PC-9 (cell line): ENCODE measurements at regions not wholly inside any gene's neighbourhood (a gene's known extent, or its start where the extent isn't known, plus 50 kb on each side); places are given as distances from the start of the nearest gene placed in this dataset.

Experiments
- CTCF ChIP-seq: fragments of 200-600 bp; sonication (generic); conservative IDR thresholded peaks from 2 replicates; pipeline ENCODE4 v1.6.1; 2017; ENCODE audit warnings: mixed run types, antibody characterized with exemption, mild to moderate bottlenecking, moderate library complexity
- EZH2 ChIP-seq: fragments of 200-600 bp; sonication (generic); IDR thresholded peaks from 2 replicates; pipeline ENCODE4 v1.8.0; 2017; ENCODE audit warnings: antibody characterized with exemption, low read depth

- no peak for TF ChIP-seq CTCF
- no peak for TF ChIP-seq EZH2
Measured at GRCh38 chr11:112368381-112368780, 107.7 kb upstream of the PLET1 start.
